BLaER1 treated with 17β-estradiol and CSF1 and Interleukin-3, amounts not matched to agents 10 nM and 100 nM (cell line): ENCODE measurements at regions not wholly inside any gene's neighbourhood (a gene's known extent, or its start where the extent isn't known, plus 50 kb on each side); places are given as distances from the start of the nearest gene placed in this dataset.
"Not testable (repeated sequence)": the region's sequence is repeated elsewhere in the genome, so short reads cannot be mapped to it uniquely, and the experiment has no call there.

Source experiments
- H3K27ac ChIP-seq, 11 experiments: shearing (Covaris generic); formaldehyde crosslinking; 2 replicates each; pipeline ENCODE4 v1.8.1; 2022
- H3K27me3 ChIP-seq, 11 experiments: shearing (Covaris generic); formaldehyde crosslinking; 2 replicates each; pipeline ENCODE4 v1.8.1; 2022
- H3K36me3 ChIP-seq, 11 experiments: shearing (Covaris generic); formaldehyde crosslinking; 2 replicates each; pipeline ENCODE4 v1.8.1; 2022
- H3K4me1 ChIP-seq, 10 experiments: shearing (Covaris generic); formaldehyde crosslinking; 2 replicates each; pipeline ENCODE4 v1.8.1; 2022
- H3K4me2 ChIP-seq, 11 experiments: shearing (Covaris generic); formaldehyde crosslinking; 2 replicates each; pipeline ENCODE4 v1.8.1; 2022
- H3K4me3 ChIP-seq, 10 experiments: shearing (Covaris generic); formaldehyde crosslinking; 2 replicates each; pipeline ENCODE4 v1.8.1; 2022
- H3K9ac ChIP-seq, 11 experiments: shearing (Covaris generic); formaldehyde crosslinking; 2 replicates each; pipeline ENCODE4 v1.8.1; 2022
- H3K9me3 ChIP-seq, 11 experiments: shearing (Covaris generic); formaldehyde crosslinking; replicated peaks in 1 of 11; 2 replicates each; pipeline ENCODE4 v1.8.1; 2022
- H4K20me1 ChIP-seq, 11 experiments: shearing (Covaris generic); formaldehyde crosslinking; 2 replicates each; pipeline ENCODE4 v1.8.1; 2022
- Cebpa-rat ChIP-seq, 11 experiments: shearing (Covaris generic); IDR thresholded peaks; 2 replicates each; pipeline ENCODE4 v1.8.1; 2022

DNA sequence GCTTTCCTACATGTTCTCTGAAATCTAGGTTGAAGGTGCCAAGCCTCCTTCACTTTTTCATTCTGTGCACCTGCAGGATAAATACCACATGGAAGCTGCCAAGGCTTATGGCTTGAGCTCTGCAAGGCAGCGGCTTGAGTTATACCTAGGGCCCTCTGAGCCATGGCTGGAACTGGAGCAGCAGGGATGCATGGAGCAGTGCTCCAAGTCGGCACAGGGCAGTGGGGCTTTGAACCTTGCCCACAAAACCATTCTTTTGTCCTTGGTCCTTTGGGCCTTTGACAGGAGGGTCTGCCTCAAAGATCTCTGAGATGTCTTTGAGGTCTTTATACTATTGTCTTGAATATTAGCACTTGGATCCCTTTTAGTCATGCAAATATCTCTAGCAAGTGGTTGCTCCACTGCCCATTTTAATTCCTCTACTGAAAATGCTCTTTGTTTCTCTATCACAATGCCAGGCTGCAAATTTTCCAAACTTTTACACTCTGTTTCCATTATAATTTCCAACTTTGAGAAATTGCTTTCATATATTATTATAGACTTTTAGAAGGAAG is 536.2 kb upstream of the KLHL4 start:
- Histone ChIP-seq H3K4me2 (no peak overlapping the region), H3K9ac (no peak overlapping the region), H3K27me3 (peaks cover 36 to 84% (median 70%) of the 10 kb centered on the region in 11 experiments), H3K36me3 (no peaks in the 10 kb centered on the region), H3K4me1 (no peaks in the 10 kb centered on the region), H3K4me3 (no peak overlapping the region), H3K27ac (no peak overlapping the region), H3K9me3 (no peaks in the 10 kb centered on the region), H4K20me1 (peaks cover 0 to 5% (median 0%) of the 10 kb centered on the region in 11 experiments; a peak in 3 of 22 replicates)
- TF ChIP-seq Cebpa-rat (IDR thresholded peaks at IDR 0.05) = no peak

DNA sequence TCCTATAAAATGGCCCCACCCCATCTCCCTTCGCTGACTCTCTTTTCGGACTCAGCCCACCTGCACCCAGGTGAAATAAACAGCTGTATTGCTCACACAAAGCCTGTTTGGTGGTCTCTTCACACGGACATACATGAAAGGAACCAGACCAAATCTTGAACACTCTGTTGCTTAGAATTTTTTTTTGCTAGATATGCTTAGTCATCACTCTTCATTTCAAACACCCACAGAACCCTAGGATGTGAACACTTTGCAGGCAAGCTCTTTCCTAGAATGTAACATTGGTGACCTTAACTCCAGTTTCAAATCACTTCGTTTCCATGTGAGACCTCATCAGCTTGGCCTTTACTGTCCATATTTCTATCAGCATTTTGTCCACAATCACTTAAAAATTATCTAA is 530.3 kb upstream of the KLHL4 start:
- H3K9me3 ChIP-seq, H4K20me1 ChIP-seq, H3K4me1 ChIP-seq, H3K36me3 ChIP-seq, H3K4me3 ChIP-seq, H3K9ac ChIP-seq, H3K27ac ChIP-seq, H3K4me2 ChIP-seq: not testable (repeated sequence)
- peaks cover 32 to 82% (median 68%) of the 10 kb centered on the region in 11 experiments; a peak in 21 of 22 replicates for H3K27me3 ChIP-seq

DNA sequence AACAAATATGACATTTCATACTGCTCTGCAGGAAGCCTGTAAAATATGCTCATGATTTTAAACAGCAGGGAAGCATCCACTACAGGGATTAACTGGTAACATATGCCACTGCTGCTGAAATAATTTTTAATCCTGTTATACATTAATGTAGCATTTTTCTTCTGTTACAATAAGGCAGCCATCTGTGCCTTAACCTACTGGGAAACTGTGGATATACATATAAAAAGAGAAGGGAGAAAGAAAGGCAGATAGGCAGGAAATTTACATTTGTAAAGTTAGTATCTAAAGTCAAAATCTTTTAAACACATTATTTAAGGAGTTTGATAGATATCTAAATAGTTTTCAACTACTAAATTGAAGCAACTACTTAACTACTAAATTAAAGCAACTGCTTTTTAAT is 514.6 kb upstream of the KLHL4 start:
- H3K4me1 ChIP-seq = no peaks in the 10 kb centered on the region
- no peak for TF ChIP-seq Cebpa-rat (IDR thresholded peaks at IDR 0.05)
- no peaks in the 10 kb centered on the region for H3K36me3 ChIP-seq
- peaks cover 57 to 100% (median 89%) of the 10 kb centered on the region in 11 experiments; a peak in 21 of 22 replicates for H3K27me3 ChIP-seq
- no peak overlapping the region for H3K4me2 ChIP-seq
- no peaks in the 10 kb centered on the region; a peak in 2 of 22 replicates for H4K20me1 ChIP-seq
- no peak overlapping the region for H3K4me3 ChIP-seq
- no peak overlapping the region for H3K9ac ChIP-seq
- no peak overlapping the region for H3K27ac ChIP-seq
- H3K9me3 ChIP-seq = peaks cover 0 to 16% (median 10%) of the 10 kb centered on the region in 11 experiments; a peak in 10 of 22 replicates

DNA sequence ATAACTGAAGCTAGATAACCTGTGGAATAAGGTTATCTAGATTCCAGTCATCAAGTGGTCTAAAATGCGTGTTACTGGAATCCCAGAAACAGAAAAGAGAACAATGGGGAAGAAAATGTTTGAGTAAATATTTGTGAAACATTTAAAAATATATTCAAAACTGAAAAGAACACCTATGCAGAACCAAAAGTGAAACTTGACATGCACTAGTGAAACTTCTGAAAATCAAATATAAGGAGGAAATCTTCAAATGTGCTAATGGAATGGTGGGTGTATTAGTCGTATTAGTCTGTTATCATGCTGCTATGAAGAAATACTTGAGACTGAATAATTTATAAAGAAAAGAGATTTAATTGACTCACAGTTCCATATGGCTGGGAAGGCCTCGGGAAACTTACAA is 512.4 kb upstream of the KLHL4 start:
- H3K27ac ChIP-seq = no peak overlapping the region
- peaks cover 0 to 16% (median 10%) of the 10 kb centered on the region in 11 experiments; a peak in 10 of 22 replicates for H3K9me3 ChIP-seq
- H3K36me3 ChIP-seq = no peaks in the 10 kb centered on the region
- TF ChIP-seq Cebpa-rat (IDR thresholded peaks at IDR 0.05) = no peak
- no peak overlapping the region for H3K9ac ChIP-seq
- no peak overlapping the region for H3K4me3 ChIP-seq
- H4K20me1 ChIP-seq = no peaks in the 10 kb centered on the region; a peak in 1 of 22 replicates
- H3K27me3 ChIP-seq = peaks cover 58 to 100% (median 89%) of the 10 kb centered on the region in 11 experiments; a peak in 21 of 22 replicates
- no peaks in the 10 kb centered on the region for H3K4me1 ChIP-seq
- no peak overlapping the region for H3K4me2 ChIP-seq

DNA sequence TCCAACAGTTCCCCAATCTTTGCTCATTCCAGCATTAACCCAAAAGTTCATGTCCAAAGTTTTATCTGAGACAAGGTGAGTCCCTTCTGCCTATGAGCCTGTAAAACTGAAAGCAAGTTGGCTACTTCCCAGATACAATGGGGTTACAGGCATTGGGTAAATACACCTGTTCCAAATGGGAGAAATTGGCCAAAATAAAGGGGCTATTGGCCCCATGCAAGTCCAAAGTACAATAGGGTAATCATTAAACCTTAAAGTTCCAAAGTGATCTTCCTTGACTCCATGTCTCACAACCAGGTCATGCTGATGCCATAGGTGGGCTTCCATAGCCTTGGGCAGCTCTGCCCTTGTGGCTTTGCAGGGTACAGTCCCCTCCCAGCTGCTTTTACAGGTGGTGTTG is 511.7 kb upstream of the KLHL4 start:
- no peak overlapping the region for H3K9ac ChIP-seq
- no peak overlapping the region for H3K4me2 ChIP-seq
- H3K27me3 ChIP-seq = peaks cover 59 to 100% (median 90%) of the 10 kb centered on the region in 11 experiments; a peak in 21 of 22 replicates
- H3K9me3 ChIP-seq = peaks cover 0 to 16% (median 10%) of the 10 kb centered on the region in 11 experiments; a peak in 10 of 22 replicates
- no peak overlapping the region for H3K4me3 ChIP-seq
- no peak for TF ChIP-seq Cebpa-rat (IDR thresholded peaks at IDR 0.05)
- no peaks in the 10 kb centered on the region for H3K4me1 ChIP-seq
- no peaks in the 10 kb centered on the region for H3K36me3 ChIP-seq
- no peak overlapping the region for H3K27ac ChIP-seq
- no peaks in the 10 kb centered on the region; a peak in 1 of 22 replicates for H4K20me1 ChIP-seq

DNA sequence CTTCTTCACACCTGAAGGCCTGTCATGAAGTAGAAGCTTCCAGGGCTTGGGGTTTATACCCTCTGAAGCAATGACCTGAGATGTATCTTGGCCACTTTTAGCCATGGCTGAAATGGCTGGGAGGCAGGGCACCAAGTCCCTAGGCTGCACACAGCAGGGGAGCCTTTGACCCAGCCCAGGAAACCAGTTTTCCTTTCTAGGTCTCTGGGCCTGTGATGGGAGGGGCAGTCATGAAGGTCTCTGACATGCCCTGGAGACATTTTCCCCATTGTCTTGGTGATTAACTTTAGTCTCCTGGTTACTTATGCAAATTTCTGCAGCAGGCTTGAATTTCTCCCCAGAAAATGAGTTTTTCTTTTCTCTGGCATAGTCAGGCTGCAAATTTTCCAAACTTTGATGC is 511.0 kb upstream of the KLHL4 start:
- H3K4me1 ChIP-seq = no peaks in the 10 kb centered on the region
- no peak overlapping the region for H3K4me2 ChIP-seq
- H3K9me3 ChIP-seq = peaks cover 0 to 16% (median 10%) of the 10 kb centered on the region in 11 experiments; a peak in 10 of 22 replicates
- no peak overlapping the region for H3K9ac ChIP-seq
- H3K27me3 ChIP-seq = peaks cover 60 to 100% (median 89%) of the 10 kb centered on the region in 11 experiments; a peak in 21 of 22 replicates
- H3K27ac ChIP-seq = no peak overlapping the region
- H4K20me1 ChIP-seq = no peaks in the 10 kb centered on the region; a peak in 1 of 22 replicates
- H3K36me3 ChIP-seq = no peaks in the 10 kb centered on the region
- H3K4me3 ChIP-seq = no peak overlapping the region
- no peak for TF ChIP-seq Cebpa-rat (IDR thresholded peaks at IDR 0.05)

DNA sequence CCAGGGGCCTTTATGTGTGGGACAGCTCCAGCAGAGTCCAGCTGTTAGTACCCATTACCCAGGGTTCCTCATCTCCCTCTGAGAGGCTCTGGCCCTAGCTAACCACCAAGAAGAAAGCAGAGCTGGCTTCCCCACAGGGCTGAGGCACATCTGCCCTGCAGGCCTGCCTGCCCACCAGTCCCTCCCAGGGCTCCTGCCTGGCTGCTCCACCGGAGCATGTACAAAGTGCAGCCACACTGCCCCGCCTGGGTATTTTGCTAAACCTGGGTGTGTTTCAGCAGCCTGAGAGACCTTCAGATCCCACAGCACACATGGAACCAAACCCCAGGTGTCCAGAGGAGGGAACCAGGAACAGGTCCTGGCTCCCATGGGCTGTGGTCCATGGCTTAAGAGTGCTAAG is 500.4 kb upstream of the KLHL4 start:
- Histone ChIP-seq H3K36me3 (no peaks in the 10 kb centered on the region), H3K4me1 (no peaks in the 10 kb centered on the region), H3K27ac (no peak overlapping the region), H3K27me3 (peaks cover 30 to 98% (median 84%) of the 10 kb centered on the region in 11 experiments; a peak in 21 of 22 replicates), H3K9me3 (peaks cover 5 to 20% (median 12%) of the 10 kb centered on the region in 11 experiments; a peak in 17 of 22 replicates), H3K4me3 (no peak overlapping the region), H3K4me2 (no peak overlapping the region), H3K9ac (no peak overlapping the region), H4K20me1 (peaks cover 0 to 6% (median 0%) of the 10 kb centered on the region in 11 experiments; a peak in 3 of 22 replicates)
- TF ChIP-seq Cebpa-rat (IDR thresholded peaks at IDR 0.05) = no peak

DNA sequence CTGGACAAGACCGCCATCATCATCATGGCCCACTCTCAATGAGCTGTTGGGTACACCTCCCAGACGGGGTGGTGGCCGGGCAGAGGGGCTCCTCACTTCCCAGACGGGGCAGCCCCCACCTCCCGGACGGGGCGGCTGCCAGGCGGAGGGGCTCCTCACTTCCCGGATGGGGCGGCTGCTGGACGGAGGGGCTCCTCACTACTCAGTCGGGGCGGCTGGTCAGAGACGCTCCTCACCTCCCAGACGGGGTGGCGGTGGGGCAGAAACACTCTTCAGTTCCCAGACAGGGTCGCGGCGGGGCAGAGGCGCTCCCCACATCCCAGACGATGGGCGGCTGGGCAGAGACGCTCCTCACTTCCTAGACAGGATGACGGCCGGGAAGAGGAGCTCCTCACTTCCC is 484.5 kb upstream of the KLHL4 start:
- not testable (repeated sequence) for H3K4me3 ChIP-seq, H3K9ac ChIP-seq, H3K36me3 ChIP-seq, H3K4me1 ChIP-seq, H4K20me1 ChIP-seq, H3K4me2 ChIP-seq, H3K27ac ChIP-seq
- Histone ChIP-seq H3K9me3 (peaks cover 11 to 35% (median 18%) of the 10 kb centered on the region in 11 experiments; a peak in 19 of 22 replicates), H3K27me3 (peaks cover 8 to 69% (median 37%) of the 10 kb centered on the region in 11 experiments; a peak in 18 of 22 replicates)

DNA sequence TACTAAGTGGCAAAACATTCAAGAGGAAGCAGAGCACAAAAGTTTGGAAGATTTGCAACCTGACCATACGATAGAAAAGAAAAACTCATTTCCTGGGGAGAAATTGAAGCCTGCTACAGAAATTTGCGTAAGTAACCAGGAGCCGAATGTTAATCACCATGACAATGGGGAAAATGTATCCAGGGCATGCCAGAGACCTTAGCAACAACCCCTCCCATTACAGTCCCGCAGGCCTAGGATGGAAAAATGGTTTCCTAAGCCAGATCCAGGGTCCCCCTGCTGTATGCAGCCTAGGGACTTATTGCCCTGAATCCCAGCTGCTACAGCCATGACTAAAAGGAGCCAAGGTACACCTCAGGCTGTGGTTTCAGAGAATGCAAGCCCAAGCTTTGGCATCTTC is 472.2 kb upstream of the KLHL4 start:
- H3K9me3 ChIP-seq = peaks cover 0 to 5% (median 0%) of the 10 kb centered on the region in 11 experiments; a peak in 1 of 22 replicates

DNA sequence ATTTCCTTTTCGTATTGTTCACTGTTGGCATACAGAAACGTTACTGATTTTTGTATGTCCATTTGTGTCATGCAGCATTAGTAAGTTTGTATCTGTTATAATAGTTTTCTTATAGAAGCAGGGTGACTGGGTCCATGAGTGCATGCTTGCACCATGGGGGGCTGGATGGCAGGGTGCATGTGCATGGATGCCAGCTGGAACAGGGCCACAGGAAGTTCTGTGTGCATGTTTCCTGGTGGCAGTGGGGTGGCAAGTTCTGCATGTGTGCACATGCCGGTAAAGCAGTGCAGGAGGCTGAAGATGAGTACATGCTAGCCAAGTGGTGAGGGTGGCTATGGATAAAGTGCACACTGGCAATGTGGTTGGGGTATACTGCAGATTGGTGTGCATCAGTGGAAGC is 468.0 kb upstream of the KLHL4 start:
- Histone ChIP-seq H3K9me3 (peaks cover 0 to 3% (median 0%) of the 10 kb centered on the region in 11 experiments; a peak in 1 of 22 replicates), H3K9ac (no peak overlapping the region), H3K27me3 (peaks cover 46 to 98% (median 92%) of the 10 kb centered on the region in 11 experiments), H4K20me1 (no peaks in the 10 kb centered on the region), H3K27ac (no peak overlapping the region), H3K4me1 (no peaks in the 10 kb centered on the region), H3K36me3 (no peaks in the 10 kb centered on the region), H3K4me3 (no peak overlapping the region), H3K4me2 (no peak overlapping the region)
- no peak for TF ChIP-seq Cebpa-rat (IDR thresholded peaks at IDR 0.05)

More for the DNA sequence above, 472.2 kb upstream of the KLHL4 start:
- TF ChIP-seq Cebpa-rat (IDR thresholded peaks at IDR 0.05) = no peak
- Histone ChIP-seq H3K4me2 (no peak overlapping the region), H3K9ac (no peak overlapping the region), H3K27ac (no peak overlapping the region), H3K4me1 (no peaks in the 10 kb centered on the region; a peak in 1 of 20 replicates), H3K27me3 (peaks cover 44 to 99% (median 92%) of the 10 kb centered on the region in 11 experiments), H3K4me3 (no peak overlapping the region), H4K20me1 (no peaks in the 10 kb centered on the region), H3K36me3 (no peaks in the 10 kb centered on the region)
